Lung (tissue), 11 donors: ENCODE measurements at regions not wholly inside any gene's neighbourhood (a gene's known extent, or its start where the extent isn't known, plus 50 kb on each side); places are given as distances from the start of the nearest gene placed in this dataset.
A peak's percentile ranks its signal among the peaks of the same experiment; 100 is the strongest.

ENCODE experiments used
- ATAC-seq: fragments of 200-7000 bp; cut with Tn5 transposase; one replicate; pipeline ENCODE4 v1.9.1; 2020; ENCODE audit warnings: moderate number of reproducible peaks; ENCODE audit not compliant: insufficient read depth, low FRiP score
- DNase-seq, 3 donors: peaks; one replicate each; pipeline ENCODE4 v3.0.0-alpha.2; 2013 to 2017
- H3K27ac ChIP-seq, 2 donors: one replicate each; pipeline ENCODE4 v1.5.1; 2013; ENCODE audit warnings: mild to moderate bottlenecking in 2 of 2, moderate library complexity in 2 of 2, control low read depth in 1 of 2, inconsistent platforms in 1 of 2, low read depth in 1 of 2, low read length in 1 of 2
- H3K27me3 ChIP-seq, 3 donors: one replicate each; pipeline ENCODE4 v1.5.1; 2013; ENCODE audit warnings: low read length in 2 of 3; ENCODE audit not compliant: control insufficient read depth in 3 of 3, insufficient read depth in 3 of 3
- H3K36me3 ChIP-seq, 4 donors: one replicate each; pipeline ENCODE4 v1.5.1; 2013; ENCODE audit warnings: low read length in 4 of 4, mild to moderate bottlenecking in 1 of 4, moderate library complexity in 1 of 4; ENCODE audit not compliant: control insufficient read depth in 4 of 4, insufficient read depth in 4 of 4
- H3K4me1 ChIP-seq, 5 donors: one replicate each; pipeline ENCODE4 v1.5.1; 2013; ENCODE audit warnings: low read length in 5 of 5, mild to moderate bottlenecking in 2 of 5, moderate library complexity in 1 of 5; ENCODE audit not compliant: control insufficient read depth in 5 of 5, insufficient read depth in 5 of 5
- H3K4me3 ChIP-seq: one replicate; pipeline ENCODE4 v1.5.1; 2013; ENCODE audit warnings: mild to moderate bottlenecking, control low read depth, moderate library complexity
- H3K9ac ChIP-seq, 2 donors: one replicate each; pipeline ENCODE4 v1.5.1; 2013; ENCODE audit warnings: low read length in 2 of 2, control low read depth in 1 of 2; ENCODE audit not compliant: insufficient read depth in 1 of 2
- H3K9me3 ChIP-seq, 4 donors: one replicate each; pipeline ENCODE4 v1.5.1; 2013; ENCODE audit warnings: low read length in 3 of 4, mild to moderate bottlenecking in 1 of 4, moderate library complexity in 1 of 4; ENCODE audit not compliant: control insufficient read depth in 4 of 4, insufficient read depth in 3 of 4
- WGBS, 2 donors: extraction: QIAGEN DNeasy Blood & Tissue Kit; methylation state at CpG; one replicate each; pipeline ENCODE4 v1.1.7; 2013; 5-methylcytosine and 5-hydroxymethylcytosine counted together
- TF ChIP-seq, protein P1 (sequence below): IDR thresholded peaks from 2 replicates; pipeline ENCODE4 v1.5.1; 2012; ENCODE audit warnings: mild to moderate bottlenecking; ENCODE audit errors: control extremely low read depth, extremely low read depth
- donor health status: control.
- donor health status: control.
- donor health status: Bipolar disorder and iron deficiency.
- donor health status: healthy.
- donor health status: DM: yes; HTN: yes; CAD: no.

DNA sequence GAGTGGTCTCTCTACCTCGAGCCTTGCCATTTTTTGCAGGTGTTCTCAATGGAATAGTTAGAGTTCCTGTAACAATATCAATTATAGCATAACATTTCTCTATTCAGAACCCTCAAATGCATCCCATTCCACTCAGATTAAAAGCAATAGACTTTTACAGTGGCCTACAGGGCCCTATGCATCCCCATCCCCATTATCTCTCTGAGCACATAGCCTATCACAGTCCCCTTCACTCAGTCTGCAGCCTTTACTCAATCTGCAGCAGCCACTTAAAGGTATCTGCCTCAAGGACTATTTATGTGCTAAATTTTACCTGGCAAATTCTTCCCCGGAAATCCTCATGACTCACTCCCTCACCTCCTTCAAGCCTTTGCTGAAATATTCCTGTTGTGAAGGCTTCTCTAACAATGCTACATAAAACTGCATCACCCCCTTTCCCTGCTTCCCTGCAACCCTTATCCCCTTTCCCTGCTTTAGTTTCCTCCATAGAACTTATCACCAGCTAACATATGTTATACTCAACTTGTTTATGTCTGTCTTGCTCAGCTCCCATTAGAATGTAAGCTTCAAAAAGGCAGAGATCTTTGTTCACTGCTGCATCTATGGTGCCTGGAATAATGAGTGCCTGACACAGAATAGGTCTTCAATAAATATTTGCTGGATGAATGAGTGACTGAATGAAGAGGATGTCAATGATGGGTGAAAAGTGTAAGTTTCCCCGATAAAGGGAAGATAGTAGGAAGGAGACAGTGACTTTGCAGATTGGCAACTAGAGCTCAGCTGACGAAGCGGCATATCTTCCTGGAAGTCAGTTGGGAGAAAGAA lies 54.1 kb upstream of the ZNF366 start:
- H3K36me3 ChIP-seq = no peaks in the 10 kb centered on the region
- H3K9me3 ChIP-seq = no peaks in the 10 kb centered on the region
- no peak overlapping the region for H3K9ac ChIP-seq
- TF ChIP-seq, protein P1, sequence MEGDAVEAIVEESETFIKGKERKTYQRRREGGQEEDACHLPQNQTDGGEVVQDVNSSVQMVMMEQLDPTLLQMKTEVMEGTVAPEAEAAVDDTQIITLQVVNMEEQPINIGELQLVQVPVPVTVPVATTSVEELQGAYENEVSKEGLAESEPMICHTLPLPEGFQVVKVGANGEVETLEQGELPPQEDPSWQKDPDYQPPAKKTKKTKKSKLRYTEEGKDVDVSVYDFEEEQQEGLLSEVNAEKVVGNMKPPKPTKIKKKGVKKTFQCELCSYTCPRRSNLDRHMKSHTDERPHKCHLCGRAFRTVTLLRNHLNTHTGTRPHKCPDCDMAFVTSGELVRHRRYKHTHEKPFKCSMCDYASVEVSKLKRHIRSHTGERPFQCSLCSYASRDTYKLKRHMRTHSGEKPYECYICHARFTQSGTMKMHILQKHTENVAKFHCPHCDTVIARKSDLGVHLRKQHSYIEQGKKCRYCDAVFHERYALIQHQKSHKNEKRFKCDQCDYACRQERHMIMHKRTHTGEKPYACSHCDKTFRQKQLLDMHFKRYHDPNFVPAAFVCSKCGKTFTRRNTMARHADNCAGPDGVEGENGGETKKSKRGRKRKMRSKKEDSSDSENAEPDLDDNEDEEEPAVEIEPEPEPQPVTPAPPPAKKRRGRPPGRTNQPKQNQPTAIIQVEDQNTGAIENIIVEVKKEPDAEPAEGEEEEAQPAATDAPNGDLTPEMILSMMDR = no peak
- ATAC-seq (no peak), DNase-seq (peak in 1 of 3 donors; percentile 41)
- H3K27me3 ChIP-seq = no peaks in the 10 kb centered on the region
- H3K4me1 ChIP-seq = peaks cover 0 to 19% (median 0%) of the 10 kb centered on the region in 5 donors
- 79 to 80% methylated on average over 5 of the region's 5 CpGs for WGBS, 2 donors
- H3K27ac ChIP-seq = no peak overlapping the region
- H3K4me3 ChIP-seq = no peak overlapping the region

DNA sequence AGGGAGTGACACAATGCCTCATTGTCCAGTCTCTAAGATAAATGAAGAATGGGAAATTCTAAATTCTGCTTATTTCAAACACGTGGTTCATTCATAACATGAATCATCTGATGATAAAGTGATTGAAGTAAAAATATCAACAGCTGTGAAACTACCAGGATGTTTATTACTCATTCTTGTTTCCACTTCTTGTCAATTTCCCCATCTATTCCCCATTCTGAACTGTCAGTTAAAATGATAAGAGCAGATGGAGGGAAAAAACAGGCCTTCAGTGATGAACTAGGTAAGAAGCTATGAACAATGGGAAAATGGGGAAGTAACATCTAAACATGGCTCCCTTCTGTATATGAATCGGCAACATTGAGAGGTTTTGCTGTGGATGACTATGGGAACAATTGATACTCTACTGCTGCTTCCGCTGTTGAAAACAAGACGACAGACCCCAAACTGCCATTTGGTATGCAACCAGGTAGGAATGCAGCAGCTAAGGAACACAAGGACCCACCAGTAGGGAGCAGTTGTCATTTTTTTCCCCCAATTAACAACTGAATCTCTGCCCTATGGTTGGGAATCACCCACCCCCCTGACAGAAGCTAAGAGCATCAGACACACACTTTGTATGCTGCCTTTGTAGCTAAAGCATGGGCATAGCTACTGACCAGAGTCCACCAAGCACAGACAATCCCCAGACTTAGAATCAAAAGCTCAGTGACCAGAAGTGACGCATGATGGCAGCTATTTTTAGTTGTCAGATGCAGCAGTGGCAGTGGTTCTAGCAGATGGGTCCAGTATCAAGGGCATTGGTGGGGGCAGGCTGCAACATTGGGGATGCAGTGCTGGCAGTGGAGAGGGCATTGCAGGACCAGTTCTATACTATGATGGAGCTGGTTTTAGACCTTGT lies 52.9 kb upstream of the ZNF366 start:
- 82 to 85% methylated on average over 5 of the region's 5 CpGs for WGBS, 2 donors
- H3K9me3 ChIP-seq = no peaks in the 10 kb centered on the region
- H3K27ac ChIP-seq = no peak overlapping the region
- no peak for DNase-seq
- H3K36me3 ChIP-seq = no peaks in the 10 kb centered on the region
- H3K27me3 ChIP-seq = no peaks in the 10 kb centered on the region
- no peak for ATAC-seq
- H3K4me3 ChIP-seq = no peak overlapping the region
- TF ChIP-seq, protein P1 = no peak
- H3K4me1 ChIP-seq = peaks cover 0 to 32% (median 2%) of the 10 kb centered on the region in 5 donors
- no peak overlapping the region for H3K9ac ChIP-seq

DNA sequence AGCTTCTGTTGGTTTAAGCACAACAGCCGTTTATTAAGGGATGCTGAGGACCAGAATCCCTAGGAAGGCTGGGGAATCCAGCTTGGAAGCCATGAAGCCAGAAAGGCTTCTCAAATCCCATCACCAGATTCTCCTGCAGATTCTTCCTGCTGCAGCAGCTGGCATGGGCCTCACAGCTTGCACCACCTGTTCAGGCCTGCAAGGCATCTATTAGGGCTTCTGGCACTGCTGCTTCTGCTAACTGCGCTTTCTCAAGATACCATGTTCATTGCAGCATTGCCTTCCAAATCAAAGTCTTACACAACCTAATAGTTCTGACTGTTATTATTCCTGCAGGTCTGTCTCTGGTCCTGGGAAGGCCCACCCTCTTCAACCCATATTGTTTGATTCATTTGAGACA lies 51.2 kb upstream of the ZNF366 start:
- Histone ChIP-seq H3K27ac (no peak overlapping the region), H3K27me3 (no peaks in the 10 kb centered on the region), H3K4me1 (peaks cover 0 to 32% (median 2%) of the 10 kb centered on the region in 5 donors), H3K36me3 (no peaks in the 10 kb centered on the region), H3K4me3 (no peak overlapping the region), H3K9me3 (no peaks in the 10 kb centered on the region), H3K9ac (no peak overlapping the region)
- no peak for ATAC-seq
- TF ChIP-seq, protein P1 = no peak
- no peak for DNase-seq
- 84 to 95% methylated on average over 2 of the region's 2 CpGs for WGBS, 2 donors
